ENCODE measurements at regions not wholly inside any gene's neighbourhood (a gene's known extent, or its start where the extent isn't known, plus 50 kb on each side); places are given as distances from the start of the nearest gene placed in this dataset.

DNA sequence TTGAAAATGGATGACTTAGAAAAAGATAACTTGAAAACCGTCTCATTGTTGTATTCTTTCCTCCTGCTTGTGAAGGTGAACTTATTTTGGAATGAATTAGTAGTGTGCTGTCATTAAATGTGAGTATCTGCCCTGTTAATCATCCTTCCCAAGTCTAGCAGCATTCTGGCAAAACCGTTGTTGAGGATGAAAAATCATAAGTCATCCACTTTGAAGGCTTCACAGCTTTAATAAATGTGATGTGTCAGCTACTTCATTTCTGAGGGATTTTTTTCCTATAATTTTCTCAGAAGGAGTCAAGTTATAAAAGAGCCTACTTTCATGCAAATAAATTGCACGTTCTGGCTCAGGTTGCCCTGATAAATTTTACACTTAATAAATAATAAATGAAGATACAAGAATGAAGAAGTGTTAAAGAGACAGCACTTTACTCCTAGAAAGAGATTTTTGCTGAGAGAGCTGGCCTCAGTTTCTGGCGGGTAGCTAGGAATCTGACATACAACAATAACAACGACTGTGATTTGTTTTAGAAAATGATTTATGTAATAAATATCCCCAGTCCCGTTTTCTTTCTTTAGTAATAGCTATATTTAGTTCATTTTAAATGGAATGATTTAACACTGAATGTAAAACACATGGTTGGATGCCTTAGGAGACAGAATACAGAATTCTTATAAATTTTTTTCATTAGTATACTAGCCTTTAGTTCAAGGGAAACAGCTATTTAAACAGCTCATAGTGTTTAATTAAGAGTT, 516.5 kb upstream of the KLF6 start:
- Histone ChIP-seq H3K4me3 (ENCODE audit: low read length) (no peak overlapping the region), H3K27me3 (ENCODE audit: control insufficient read depth, insufficient read depth, low read length) (no peaks in the 10 kb centered on the region), H3K36me3 (ENCODE audit: control insufficient read depth, insufficient read depth, low read length) (no peaks in the 10 kb centered on the region), H3K9me3 (ENCODE audit: control insufficient read depth, insufficient read depth, low read length) (no peaks in the 10 kb centered on the region), H3K27ac (ENCODE audit: low read length) (no peak overlapping the region), H3K4me1 (ENCODE audit: control insufficient read depth, insufficient read depth, low read length) (no peaks in the 10 kb centered on the region)
- WGBS (ENCODE audit: insufficient coverage, insufficient read length), result no CpG with 5 or more reads among the region's 6 CpGs
- no peak for DNase-seq (ENCODE audit: low read depth, low spot score)

DNA sequence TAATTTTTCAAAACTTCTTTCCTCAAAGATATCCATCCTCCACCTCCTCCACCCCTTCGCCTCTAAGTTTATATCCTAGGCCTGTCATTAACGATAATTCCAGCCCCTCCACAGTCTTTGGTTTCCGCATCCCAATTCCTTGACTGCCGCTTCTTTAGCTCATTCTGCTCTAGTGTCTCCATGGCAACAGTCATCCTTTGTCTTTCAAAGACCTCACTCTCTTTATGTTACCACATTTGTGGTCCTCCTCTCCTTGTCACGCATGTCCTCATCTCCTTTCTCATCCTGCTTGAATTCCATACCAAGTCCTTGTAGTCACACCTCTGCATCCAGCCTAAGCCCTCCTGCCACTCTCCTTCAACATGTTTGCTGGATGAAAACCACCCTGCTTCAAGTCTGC, 511.2 kb upstream of the KLF6 start:
- H3K27me3 ChIP-seq (ENCODE audit: control insufficient read depth, insufficient read depth, low read length), result no peaks in the 10 kb centered on the region; the same call in 1 of the 2 replicates
- DNase-seq (ENCODE audit: low read depth, low spot score), result no peak
- H3K4me1 ChIP-seq (ENCODE audit: control insufficient read depth, insufficient read depth, low read length), result peaks cover 2% of the 10 kb centered on the region; the same call in 1 of the 2 replicates
- H3K27ac ChIP-seq (ENCODE audit: low read length), result no peak overlapping the region
- 100% methylated on average over 1 of the region's 5 CpGs for WGBS (ENCODE audit: insufficient coverage, insufficient read length)
- H3K4me3 ChIP-seq (ENCODE audit: low read length), result no peak overlapping the region
- H3K36me3 ChIP-seq (ENCODE audit: control insufficient read depth, insufficient read depth, low read length), result no peaks in the 10 kb centered on the region
- H3K9me3 ChIP-seq (ENCODE audit: control insufficient read depth, insufficient read depth, low read length), result no peaks in the 10 kb centered on the region

DNA sequence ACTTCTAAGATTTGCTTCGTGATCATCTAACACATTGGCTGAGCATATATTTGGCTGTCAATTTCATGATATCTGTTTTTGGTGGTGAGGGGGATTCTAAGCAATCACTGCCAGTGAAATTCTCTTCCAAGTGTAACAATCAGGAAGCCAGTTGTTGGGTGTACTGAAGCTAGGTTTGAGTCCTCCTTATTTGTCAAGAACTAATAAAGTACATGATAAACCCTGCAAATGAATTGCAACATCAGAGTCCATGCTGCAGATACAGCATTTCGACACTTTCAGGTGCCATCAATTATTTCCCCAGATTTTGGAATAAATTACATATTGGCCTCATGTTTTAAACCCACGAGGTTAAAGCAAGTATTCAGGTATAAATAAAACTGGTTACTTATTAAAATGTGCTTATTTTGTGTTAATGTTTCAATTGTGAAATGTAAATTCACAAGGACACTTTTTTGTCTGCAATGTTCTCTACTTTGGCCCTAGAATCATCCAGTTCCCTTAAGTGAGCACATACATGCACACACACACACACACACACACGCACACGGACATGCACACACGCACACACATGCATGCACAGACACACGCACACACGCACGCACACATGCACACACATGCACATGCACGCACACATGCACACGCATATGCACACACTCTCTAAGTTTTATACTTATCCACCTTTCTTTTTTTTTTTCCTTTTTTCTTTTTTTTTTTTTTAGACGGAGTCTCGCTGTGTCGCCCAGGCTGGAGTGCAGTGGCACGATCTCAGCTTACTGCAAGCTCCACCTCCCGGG, 510.2 kb upstream of the KLF6 start:
- Histone ChIP-seq H3K4me1 (ENCODE audit: control insufficient read depth, insufficient read depth, low read length) (peaks cover 2% of the 10 kb centered on the region; the same call in 1 of the 2 replicates), H3K9me3 (ENCODE audit: control insufficient read depth, insufficient read depth, low read length) (no peaks in the 10 kb centered on the region), H3K27ac (ENCODE audit: low read length) (no peak overlapping the region), H3K27me3 (ENCODE audit: control insufficient read depth, insufficient read depth, low read length) (no peaks in the 10 kb centered on the region; the same call in 1 of the 2 replicates), H3K36me3 (ENCODE audit: control insufficient read depth, insufficient read depth, low read length) (no peaks in the 10 kb centered on the region), H3K4me3 (ENCODE audit: low read length) (no peak overlapping the region)
- no peak for DNase-seq (ENCODE audit: low read depth, low spot score)
- WGBS (ENCODE audit: insufficient coverage, insufficient read length), result no CpG with 5 or more reads among the region's 16 CpGs

DNA sequence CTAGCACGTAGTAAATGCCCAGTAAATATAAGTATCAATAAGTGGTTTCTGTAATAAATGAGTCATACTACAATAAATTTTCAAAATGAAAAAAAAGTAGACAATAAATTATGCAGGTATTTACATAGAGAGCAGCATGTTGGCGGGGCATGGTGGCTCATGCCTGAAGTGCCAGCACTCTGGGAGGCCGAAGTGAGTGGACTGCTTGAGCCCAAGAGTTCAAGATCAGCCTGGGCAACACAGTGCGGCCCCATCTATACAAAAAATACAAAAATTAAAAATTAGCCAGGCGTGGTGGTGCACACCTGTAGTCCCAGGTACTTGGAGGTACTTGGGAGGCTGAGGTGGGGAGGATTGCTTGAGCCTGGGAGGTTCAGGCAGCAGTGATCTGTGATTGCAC, 509.3 kb upstream of the KLF6 start:
- H3K27ac ChIP-seq (ENCODE audit: low read length), result no peak overlapping the region
- H3K36me3 ChIP-seq (ENCODE audit: control insufficient read depth, insufficient read depth, low read length), result no peaks in the 10 kb centered on the region
- no peak overlapping the region for H3K4me3 ChIP-seq (ENCODE audit: low read length)
- H3K4me1 ChIP-seq (ENCODE audit: control insufficient read depth, insufficient read depth, low read length), result peaks cover 2% of the 10 kb centered on the region; the same call in 1 of the 2 replicates
- H3K27me3 ChIP-seq (ENCODE audit: control insufficient read depth, insufficient read depth, low read length), result no peaks in the 10 kb centered on the region; the same call in 1 of the 2 replicates
- no peaks in the 10 kb centered on the region for H3K9me3 ChIP-seq (ENCODE audit: control insufficient read depth, insufficient read depth, low read length)
- WGBS (ENCODE audit: insufficient coverage, insufficient read length), result no CpG with 5 or more reads among the region's 5 CpGs
- no peak for DNase-seq (ENCODE audit: low read depth, low spot score)

DNA sequence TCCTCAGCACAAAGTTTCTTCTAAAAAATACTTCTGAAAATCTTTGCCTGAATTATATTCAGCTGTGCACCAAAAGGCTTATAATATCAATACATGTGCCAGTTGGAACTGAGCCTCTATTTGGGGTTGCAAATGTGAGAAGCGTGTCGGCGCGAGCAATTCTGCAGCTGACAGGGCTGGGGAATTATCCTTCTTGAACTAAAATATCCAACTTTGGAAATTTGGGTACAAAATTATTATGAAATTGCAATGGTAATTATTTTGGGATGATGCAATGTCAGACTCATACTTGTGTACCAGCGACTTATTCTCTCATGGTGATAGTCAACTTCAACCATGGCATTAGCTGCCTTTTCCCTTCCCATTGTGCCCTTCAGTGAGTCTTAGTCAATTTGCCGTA, 507.0 kb upstream of the KLF6 start:
- no CpG with 5 or more reads among the region's 6 CpGs for WGBS (ENCODE audit: insufficient coverage, insufficient read length)
- H3K4me3 ChIP-seq (ENCODE audit: low read length), result no peak overlapping the region

DNA sequence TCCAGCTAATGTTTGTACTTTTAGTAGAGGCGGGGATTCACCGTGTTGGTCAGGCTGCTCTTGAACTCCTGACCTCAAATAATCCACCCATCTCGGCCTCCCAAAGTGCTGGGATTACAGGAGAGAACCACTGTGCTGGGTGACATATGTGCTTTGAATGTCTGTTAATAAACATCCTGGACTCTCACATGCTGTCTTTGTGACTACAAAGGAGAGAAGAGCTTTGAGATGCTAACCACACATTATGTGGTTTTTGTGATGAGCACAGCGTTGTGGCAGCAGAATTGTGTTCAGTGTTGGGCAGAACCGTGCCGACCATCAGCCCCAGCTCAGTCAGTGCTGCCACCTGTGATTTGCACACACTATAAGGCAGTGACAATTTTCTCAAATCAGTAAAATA, 500.1 kb upstream of the KLF6 start:
- Histone ChIP-seq H3K36me3 (ENCODE audit: control insufficient read depth, insufficient read depth, low read length) (no peaks in the 10 kb centered on the region), H3K27me3 (ENCODE audit: control insufficient read depth, insufficient read depth, low read length) (no peaks in the 10 kb centered on the region), H3K4me3 (ENCODE audit: low read length) (no peak overlapping the region), H3K4me1 (ENCODE audit: control insufficient read depth, insufficient read depth, low read length) (no peaks in the 10 kb centered on the region), H3K9me3 (ENCODE audit: control insufficient read depth, insufficient read depth, low read length) (no peaks in the 10 kb centered on the region), H3K27ac (ENCODE audit: low read length) (no peak overlapping the region)
- no CpG with 5 or more reads among the region's 6 CpGs for WGBS (ENCODE audit: insufficient coverage, insufficient read length)
- no peak for DNase-seq (ENCODE audit: low read depth, low spot score)

More for the DNA sequence above, 507.0 kb upstream of the KLF6 start:
- no peaks in the 10 kb centered on the region for H3K9me3 ChIP-seq (ENCODE audit: control insufficient read depth, insufficient read depth, low read length)
- H3K27me3 ChIP-seq (ENCODE audit: control insufficient read depth, insufficient read depth, low read length), result no peaks in the 10 kb centered on the region; the same call in 1 of the 2 replicates
- peaks cover 2% of the 10 kb centered on the region; the same call in 1 of the 2 replicates for H3K4me1 ChIP-seq (ENCODE audit: control insufficient read depth, insufficient read depth, low read length)
- no peak for DNase-seq (ENCODE audit: low read depth, low spot score)
- H3K36me3 ChIP-seq (ENCODE audit: control insufficient read depth, insufficient read depth, low read length), result no peaks in the 10 kb centered on the region
- no peak overlapping the region for H3K27ac ChIP-seq (ENCODE audit: low read length)

DNA sequence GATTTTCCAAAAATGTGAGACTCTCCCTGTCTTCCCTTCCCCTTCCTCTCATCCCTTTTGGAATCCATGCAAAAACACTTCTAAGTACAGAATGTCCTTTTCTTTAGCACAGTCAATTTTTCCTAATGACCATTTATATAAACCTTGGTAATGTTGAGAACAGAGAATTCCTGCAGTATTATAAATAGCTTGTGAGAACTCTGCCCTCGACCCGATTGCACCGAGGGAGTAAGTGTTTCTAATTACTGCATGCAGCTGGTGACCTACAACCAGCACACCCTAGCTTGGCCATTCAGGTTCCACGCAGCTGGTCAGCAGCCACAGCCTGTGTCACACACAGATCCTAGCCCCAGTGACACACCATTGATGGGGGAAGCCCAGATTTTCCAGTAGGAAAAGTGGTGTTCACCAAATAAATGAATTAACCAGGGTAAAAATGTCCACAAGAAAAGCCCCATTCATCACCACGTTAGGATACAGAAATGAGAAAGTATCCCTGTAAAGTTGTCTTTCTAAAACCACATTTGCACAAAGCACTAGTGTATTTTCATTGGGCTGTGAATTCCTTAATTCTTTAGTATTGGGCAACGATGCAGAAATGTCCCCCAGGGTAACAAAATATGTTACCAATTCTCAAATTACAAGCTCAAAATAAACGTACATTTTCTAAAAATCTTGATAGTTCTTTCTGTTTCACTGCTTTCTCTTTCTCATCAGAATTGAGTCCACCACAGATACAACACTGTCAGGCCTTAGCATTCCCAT, 499.0 kb upstream of the KLF6 start:
- no peak for DNase-seq (ENCODE audit: low read depth, low spot score)
- Histone ChIP-seq H3K4me3 (ENCODE audit: low read length) (no peak overlapping the region), H3K27ac (ENCODE audit: low read length) (no peak overlapping the region), H3K4me1 (ENCODE audit: control insufficient read depth, insufficient read depth, low read length) (no peaks in the 10 kb centered on the region), H3K27me3 (ENCODE audit: control insufficient read depth, insufficient read depth, low read length) (no peaks in the 10 kb centered on the region), H3K36me3 (ENCODE audit: control insufficient read depth, insufficient read depth, low read length) (no peaks in the 10 kb centered on the region), H3K9me3 (ENCODE audit: control insufficient read depth, insufficient read depth, low read length) (no peaks in the 10 kb centered on the region)
- no CpG with 5 or more reads among the region's 7 CpGs for WGBS (ENCODE audit: insufficient coverage, insufficient read length)

DNA sequence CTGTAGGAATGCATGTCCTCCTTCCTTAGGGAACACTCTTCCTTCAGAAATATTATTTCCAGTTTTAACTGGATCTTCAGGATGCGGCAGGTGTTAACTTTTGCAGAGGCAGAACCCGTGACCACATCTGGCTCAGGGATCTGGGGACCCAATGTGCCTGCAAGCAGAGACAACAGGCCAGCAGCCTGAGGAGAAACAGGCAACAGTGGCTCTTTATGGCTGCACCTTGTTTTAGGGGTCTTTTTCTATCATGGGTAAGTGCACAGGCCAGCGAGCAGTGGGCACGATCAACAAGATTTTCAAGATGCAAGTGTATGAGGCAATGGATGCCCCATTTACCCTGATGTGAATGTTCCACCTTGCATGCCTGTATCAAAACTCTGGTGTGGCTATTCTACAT, 497.5 kb upstream of the KLF6 start:
- no peaks in the 10 kb centered on the region for H3K27me3 ChIP-seq (ENCODE audit: control insufficient read depth, insufficient read depth, low read length)
- no peak for DNase-seq (ENCODE audit: low read depth, low spot score)
- H3K4me3 ChIP-seq (ENCODE audit: low read length), result no peak overlapping the region
- H3K27ac ChIP-seq (ENCODE audit: low read length), result no peak overlapping the region
- no peaks in the 10 kb centered on the region for H3K36me3 ChIP-seq (ENCODE audit: control insufficient read depth, insufficient read depth, low read length)
- no peaks in the 10 kb centered on the region for H3K4me1 ChIP-seq (ENCODE audit: control insufficient read depth, insufficient read depth, low read length)
- H3K9me3 ChIP-seq (ENCODE audit: control insufficient read depth, insufficient read depth, low read length), result no peaks in the 10 kb centered on the region
- WGBS (ENCODE audit: insufficient coverage, insufficient read length), result no CpG with 5 or more reads among the region's 4 CpGs

DNA sequence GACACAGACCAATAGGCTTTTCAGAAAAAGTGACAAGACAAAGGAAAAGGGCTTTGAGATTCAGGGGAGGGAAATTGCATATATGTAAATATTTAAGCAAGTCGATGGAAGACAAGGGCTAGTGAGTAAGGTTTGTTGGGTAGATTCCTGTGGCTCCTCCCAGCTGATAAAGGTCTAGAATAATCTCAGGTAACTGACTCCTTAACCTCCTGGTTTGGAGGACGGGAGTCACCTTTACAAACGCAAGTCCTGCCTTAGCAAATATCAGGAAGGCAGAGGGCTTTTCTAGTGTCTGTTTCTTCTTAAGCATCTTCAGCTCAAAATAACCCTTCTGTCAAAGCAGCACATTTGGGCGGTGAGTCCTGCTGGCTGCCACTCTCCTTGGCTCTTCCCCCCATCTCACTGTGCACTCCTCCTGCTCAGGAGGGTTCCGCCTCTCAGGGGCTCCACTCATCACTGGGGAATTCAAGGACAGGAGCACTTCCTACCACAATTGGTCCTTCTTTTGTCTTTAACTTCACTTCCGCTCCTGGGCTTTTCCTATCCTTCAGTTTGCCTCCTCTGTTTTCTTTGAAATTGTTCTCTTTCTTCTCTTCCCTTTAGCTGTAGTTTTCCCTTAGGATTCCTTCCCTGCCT, 496.3 kb upstream of the KLF6 start:
- DNase-seq (ENCODE audit: low read depth, low spot score), result no peak
- no CpG with 5 or more reads among the region's 6 CpGs for WGBS (ENCODE audit: insufficient coverage, insufficient read length)
- no peaks in the 10 kb centered on the region for H3K36me3 ChIP-seq (ENCODE audit: control insufficient read depth, insufficient read depth, low read length)
- H3K27me3 ChIP-seq (ENCODE audit: control insufficient read depth, insufficient read depth, low read length), result no peaks in the 10 kb centered on the region
- no peak overlapping the region for H3K4me3 ChIP-seq (ENCODE audit: low read length)
- no peaks in the 10 kb centered on the region for H3K4me1 ChIP-seq (ENCODE audit: control insufficient read depth, insufficient read depth, low read length)
- H3K9me3 ChIP-seq (ENCODE audit: control insufficient read depth, insufficient read depth, low read length), result no peaks in the 10 kb centered on the region
- no peak overlapping the region for H3K27ac ChIP-seq (ENCODE audit: low read length)
